Left forelimb (tissue), 1 donor: ENCODE measurements at regions not wholly inside any gene's neighbourhood (a gene's known extent, or its start where the extent isn't known, plus 50 kb on each side); places are given as distances from the start of the nearest gene placed in this dataset.

Source experiments
- DNase-seq: peaks from one replicate; pipeline ENCODE4 v3.0.0-alpha.2; 2018; ENCODE audit warnings: low spot score

DNA sequence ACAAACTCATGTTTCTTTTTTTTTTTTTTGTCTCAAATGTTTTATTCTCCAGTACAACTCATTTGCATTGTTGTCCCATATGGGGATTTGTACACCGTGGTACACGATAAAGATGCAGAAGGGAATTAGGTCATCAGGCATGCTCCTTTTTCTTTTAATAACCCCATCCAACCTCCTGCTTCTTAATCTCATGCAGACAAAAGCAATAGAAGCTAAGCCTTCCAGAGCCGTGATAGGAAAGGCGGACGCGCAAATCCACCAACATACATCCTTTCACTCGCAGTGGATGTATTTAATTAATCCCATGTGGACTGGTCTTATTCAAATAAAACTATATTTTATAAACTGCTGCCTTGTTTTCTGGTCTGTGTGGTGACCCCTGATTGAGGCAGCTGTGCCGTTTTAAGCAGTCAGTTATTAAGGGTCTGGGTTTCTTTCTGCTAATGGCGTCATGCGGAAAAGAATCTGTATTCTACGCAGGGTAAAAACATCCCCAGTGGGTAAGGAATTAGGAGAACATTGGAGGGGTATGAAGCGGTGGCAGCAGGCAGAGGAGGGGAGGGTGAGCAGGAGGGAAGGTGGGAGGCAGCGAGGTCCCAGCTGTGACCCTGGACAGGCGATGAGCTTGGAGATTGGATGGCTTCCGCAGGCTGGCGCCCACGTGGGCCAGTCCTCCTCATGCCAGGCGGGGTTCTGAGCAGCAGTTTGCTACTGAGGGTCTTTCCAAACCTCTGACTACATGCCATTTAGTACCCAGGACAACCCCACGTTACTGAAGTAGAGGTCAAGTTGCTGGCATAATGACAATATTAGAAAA lies 172.8 kb downstream of the LINC00237 start:
- no peak for DNase-seq

- no peak for DNase-seq
These were observed 174.0 kb downstream of the LINC00237 start for GRCh38 chr20:20932156-20932555.

DNA sequence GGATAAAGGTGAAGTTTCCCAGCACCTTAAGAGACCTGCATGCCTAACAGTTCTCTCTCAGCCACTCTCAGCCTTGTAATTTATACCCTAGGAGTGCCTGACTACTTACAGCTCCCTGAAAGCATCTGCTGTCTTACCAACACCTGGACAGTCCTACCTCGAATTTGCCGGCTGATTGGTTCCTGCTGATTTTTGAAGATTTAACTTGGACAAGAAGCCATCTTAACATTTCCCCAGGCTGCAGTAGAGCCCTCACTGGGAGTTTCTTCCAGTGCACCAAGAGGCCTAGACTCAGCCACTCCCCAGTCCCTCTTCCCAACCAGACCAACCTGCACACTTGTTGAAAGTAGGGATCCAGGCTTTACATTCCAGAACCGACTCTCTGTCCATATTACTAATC lies 174.5 kb downstream of the LINC00237 start:
- DNase-seq: no peak

DNA sequence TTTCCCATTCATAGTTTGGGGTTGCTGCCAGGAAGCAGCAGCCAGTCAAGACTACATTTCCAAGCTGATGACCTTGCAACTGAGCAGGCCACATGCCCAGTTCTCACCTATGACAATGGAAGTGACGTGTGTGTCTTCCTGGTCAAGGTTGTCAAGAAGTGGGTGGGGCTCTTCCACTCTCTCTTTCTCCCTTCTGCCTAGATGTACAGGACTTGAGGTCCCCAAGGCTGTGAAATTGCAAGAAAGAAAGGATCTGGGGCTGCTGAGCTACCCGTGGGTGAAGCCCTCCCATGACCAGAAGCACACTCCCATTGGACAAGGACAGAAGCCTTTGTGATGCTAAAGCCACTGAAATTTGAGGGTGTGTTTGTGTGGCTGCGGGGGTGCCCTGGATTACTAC lies 175.1 kb downstream of the LINC00237 start:
- DNase-seq: no peak

- no peak for DNase-seq
These were observed 175.7 kb downstream of the LINC00237 start for GRCh38 chr20:20930500-20930899.

GRCh38 chr20:20929341-20929740 lies 176.8 kb downstream of the LINC00237 start:
- DNase-seq: no peak

GRCh38 chr20:20926222-20926905 lies 179.8 kb downstream of the LINC00237 start:
- DNase-seq: no peak

DNA sequence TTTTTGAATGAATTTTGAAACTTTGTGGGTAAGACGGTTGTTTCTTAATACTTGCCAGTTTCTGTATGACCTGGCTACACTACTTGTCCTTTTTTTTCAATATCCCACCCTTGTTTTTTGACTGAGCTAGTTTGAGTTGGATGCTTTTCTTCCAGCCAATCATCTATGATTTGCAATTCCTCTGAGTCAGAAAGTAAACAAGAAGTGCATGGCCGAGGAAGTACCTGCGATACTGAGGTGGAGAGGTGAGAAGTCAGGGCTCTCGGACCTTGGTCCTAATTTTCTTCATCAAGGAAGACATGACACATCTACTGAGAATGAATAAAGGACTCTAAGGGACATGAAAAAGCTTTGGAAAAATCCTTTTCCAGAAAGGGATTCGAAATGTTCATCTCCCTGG lies 185.7 kb downstream of the LINC00237 start:
- DNase-seq: no peak

GRCh38 chr20:20915844-20916243 lies 190.3 kb downstream of the LINC00237 start:
- DNase-seq: no peak

DNA sequence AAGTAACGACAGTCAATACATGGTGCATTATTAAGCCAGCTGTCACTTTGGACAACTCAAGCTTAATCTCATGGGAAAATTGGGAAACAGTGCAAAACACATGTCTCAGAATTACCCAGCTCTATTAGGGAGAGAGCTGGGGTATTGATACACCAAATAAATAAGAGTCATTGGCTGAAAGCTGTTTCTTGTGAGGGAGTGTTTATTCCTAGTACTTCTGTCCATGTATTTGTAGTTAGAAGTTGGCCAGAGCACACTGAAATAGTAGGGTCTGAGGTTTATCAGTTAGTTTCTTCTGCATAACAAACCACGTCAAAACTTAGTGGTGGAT lies 192.0 kb upstream of the RALGAPA2 start:
- DNase-seq: no peak

DNA sequence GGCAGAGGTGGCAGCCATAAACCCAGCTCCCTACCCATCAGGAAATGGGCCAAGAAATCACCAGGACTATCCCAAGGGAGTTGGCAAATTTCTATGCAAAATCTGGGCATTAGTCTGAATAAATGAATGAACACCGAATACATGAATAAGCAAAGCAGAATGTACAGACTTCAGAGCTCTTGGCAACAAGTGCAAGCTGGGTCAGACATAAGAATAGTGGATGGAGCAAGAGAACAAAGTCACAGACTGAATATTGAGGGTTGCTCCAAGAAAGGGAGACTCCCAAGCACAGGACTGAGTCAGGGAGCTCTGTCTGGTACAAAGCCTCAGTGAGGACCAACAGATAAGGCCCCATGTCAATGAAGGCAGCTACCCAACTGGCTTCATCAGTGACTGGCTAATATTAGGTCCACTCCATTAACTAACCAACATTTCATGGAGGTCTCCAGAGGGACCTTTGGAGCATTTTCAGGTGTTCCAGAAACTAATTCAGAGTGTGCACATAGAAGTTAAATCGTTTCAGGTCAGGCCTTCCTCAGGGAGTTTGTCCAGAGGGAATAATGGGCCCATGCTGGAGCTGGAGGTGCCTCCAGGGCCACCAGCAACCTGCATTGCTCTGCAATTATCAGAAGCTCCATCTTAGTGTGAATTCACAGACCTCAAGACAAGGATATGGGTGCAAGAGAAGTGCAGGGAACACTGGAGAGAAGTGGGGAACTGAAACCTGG lies 191.5 kb upstream of the RALGAPA2 start:
- DNase-seq: no peak

DNA sequence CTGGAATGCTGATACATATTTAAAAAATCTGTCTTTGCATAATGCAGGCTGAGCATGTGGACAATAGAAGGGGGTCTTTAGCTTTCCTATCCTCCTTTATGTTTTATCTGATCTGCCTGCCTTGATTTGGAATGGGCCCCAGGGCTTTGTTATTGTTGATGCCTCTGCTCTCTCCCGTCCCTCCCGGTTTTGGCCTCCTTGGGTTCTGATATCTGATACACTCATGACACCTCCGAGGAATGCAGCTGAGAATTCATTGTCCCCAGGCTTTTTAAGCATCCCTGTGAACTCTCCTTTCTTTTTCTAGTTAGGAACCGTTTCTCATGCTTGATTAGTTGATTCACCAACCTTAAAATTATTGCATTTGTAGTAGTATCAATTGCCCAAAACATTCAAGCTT lies 185.5 kb upstream of the RALGAPA2 start:
- no peak for DNase-seq

DNA sequence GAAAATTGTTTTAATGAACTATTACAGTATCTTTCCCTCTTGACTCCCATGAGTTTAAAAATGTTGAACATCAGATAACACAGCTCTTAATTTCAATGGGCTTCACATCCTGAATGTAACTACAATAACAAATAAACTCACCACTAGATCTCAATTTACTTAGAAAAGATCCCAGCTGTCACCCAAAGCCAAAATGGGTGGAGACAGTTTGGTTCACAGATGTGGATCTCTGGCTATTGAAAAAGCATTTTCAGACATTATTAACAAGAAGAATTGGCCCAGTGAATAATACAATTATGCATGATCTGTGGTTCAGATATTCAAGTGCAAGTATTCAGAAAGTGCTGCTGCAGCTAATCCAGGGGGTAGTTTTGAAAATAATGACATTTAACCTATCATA lies 184.7 kb upstream of the RALGAPA2 start:
- no peak for DNase-seq

DNA sequence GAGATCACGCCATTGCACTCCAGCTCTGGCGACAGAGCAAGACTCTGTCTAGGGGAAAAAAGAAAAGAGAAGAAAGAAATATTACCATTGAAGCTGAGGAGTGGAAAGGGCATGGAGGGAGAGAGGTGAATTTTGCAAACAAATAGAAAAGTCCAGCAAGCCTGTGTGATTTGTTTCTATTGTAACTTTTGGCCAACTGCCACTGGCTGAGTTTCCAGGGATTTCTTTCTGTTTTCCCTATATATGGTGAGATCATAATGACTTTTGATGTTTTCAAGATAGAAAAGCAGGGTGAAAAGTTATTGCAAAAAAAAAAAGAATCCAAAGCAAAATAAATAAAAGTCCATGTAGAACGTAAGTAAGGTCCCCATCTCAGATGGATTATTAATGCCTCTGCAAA lies 184.2 kb upstream of the RALGAPA2 start:
- DNase-seq: no peak

GRCh38 chr20:20895537-20895936 lies 183.1 kb upstream of the RALGAPA2 start:
- no peak for DNase-seq

DNA sequence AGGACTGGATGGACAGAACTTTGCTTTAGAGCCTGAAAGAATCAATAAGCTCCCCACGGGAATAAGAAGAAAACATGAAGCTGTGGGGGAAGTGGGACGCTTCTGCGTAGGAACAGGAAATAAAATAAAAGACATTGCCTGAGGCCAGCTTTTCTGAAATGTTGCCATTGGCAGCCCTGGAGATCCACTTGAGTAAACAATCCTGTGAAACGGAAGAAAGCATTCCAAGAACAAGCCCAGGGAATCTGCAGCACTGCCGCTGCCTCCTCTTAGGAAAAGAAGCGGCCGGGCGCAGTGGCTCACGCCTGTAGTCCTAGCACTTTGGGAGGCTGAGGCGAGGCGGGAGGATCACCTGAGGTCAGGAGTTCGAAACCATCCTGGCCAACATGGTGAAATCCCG lies 182.3 kb upstream of the RALGAPA2 start:
- no peak for DNase-seq

DNA sequence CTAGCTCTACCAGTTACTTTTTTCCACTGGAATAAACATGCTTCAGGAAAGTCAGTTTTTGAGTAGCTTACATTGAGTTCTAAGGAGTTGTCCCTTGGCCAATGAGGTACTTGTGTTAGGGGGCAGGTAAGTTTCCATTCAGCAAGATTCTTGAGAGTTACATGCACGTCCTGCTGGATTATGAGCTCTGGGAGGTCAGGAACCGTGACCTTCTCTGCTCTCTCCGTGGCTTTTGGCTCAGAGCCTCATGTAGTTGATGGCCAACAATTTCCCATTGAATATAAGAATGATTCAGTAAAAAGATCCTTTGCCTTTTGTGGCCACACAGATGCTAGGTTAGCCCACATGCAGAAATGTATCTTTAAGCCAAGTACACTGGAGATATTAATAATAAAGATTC lies 181.8 kb upstream of the RALGAPA2 start:
- no peak for DNase-seq

- DNase-seq: no peak
These were observed 179.9 kb upstream of the RALGAPA2 start for GRCh38 chr20:20892328-20892727.

DNA sequence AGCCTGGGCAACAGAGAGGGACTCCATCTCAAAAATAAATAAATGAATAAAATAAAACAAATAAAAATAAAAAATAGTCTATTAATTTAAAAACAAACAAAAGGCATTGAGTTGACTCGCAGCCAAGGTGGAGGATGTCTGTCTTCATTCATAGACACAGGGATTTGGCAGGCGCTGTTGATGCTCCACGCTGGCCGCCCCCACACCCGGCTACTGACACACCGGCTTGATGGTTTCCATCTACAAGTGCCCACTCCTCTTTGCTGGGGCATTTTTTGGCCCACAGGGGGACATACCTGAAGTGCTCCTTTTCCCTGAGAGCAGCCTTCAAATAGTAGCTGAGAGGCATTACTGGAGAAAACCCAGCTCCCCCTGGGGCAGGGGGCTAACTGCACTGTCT lies 178.3 kb upstream of the RALGAPA2 start:
- no peak for DNase-seq

DNA sequence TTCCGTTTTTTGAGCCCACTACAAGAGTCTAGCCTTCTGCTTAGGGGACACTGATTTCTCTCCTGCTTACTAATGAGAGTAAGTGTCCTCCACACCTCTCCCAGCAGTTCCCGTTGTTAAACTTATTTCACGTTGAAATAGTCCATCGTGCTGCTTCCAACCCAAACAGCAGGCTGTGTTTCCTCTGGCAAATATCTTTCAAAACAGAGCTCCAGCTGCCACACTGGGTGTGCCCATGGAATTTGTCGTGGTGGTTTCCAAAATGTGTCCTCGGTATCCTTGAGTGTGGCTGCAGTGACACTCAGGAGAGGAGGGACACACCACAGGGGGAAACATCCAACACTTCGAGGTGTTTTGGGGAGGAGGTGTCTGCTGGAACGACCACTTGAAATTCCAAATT lies 176.5 kb upstream of the RALGAPA2 start:
- no peak for DNase-seq

GRCh38 chr20:20888266-20888656 lies 175.8 kb upstream of the RALGAPA2 start:
- DNase-seq: no peak

- no peak for DNase-seq
These were observed 175.3 kb upstream of the RALGAPA2 start for GRCh38 chr20:20887593-20888265.

GRCh38 chr20:20881808-20882207 lies 169.4 kb upstream of the RALGAPA2 start:
- no peak for DNase-seq
